ENCODE measurements at regions not wholly inside any gene's neighbourhood (a gene's known extent, or its start where the extent isn't known, plus 50 kb on each side); places are given as distances from the start of the nearest gene placed in this dataset.

DNA sequence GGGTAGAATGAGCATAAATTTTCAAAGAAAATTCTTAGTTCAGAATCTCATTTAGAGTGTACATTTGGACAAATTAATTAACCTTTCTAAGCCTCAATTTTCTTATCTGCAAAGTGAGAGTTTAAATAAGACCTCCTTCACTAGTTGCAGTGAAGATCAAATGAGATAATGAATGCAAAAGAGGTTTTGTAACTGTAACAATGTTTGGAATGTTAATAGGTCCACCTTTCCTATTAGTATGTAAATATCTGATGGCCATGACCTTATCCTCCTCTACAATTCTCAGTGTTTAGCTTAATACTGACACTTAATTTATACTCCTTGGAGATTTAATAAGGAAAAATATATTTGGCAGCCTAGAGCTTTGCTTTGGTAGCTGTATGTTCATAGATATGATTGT, 138.8 kb downstream of the GABRG1 start:
- no peak for DNase-seq (ENCODE audit: low read depth)
- TF ChIP-seq CTCF (conservative IDR thresholded peaks at IDR 0.05; ENCODE audit: low read depth, low read length), result no peak
- no peak overlapping the region for H3K4me3 ChIP-seq (ENCODE audit: low read depth, low read length)

- no peak for DNase-seq (ENCODE audit: low read depth)
- TF ChIP-seq CTCF (conservative IDR thresholded peaks at IDR 0.05; ENCODE audit: low read depth, low read length), result no peak
- no peak overlapping the region for H3K4me3 ChIP-seq (ENCODE audit: low read depth, low read length)
Observed at GRCh38 chr4:45971108-45971507, 152.7 kb downstream of the GABRG1 start.

GRCh38 chr4:45957353-45957752, 166.5 kb downstream of the GABRG1 start:
- no peak for TF ChIP-seq CTCF (conservative IDR thresholded peaks at IDR 0.05; ENCODE audit: low read depth, low read length)
- DNase-seq (ENCODE audit: low read depth), result no peak
- H3K4me3 ChIP-seq (ENCODE audit: low read depth, low read length), result no peak overlapping the region

GRCh38 chr4:45954276-45954675, 169.6 kb downstream of the GABRG1 start:
- H3K4me3 ChIP-seq (ENCODE audit: low read depth, low read length), result no peak overlapping the region
- no peak for DNase-seq (ENCODE audit: low read depth)
- TF ChIP-seq CTCF (conservative IDR thresholded peaks at IDR 0.05; ENCODE audit: low read depth, low read length), result no peak

- no peak for DNase-seq (ENCODE audit: low read depth)
- TF ChIP-seq CTCF (conservative IDR thresholded peaks at IDR 0.05; ENCODE audit: low read depth, low read length), result no peak
- no peak overlapping the region for H3K4me3 ChIP-seq (ENCODE audit: low read depth, low read length)
Observed at GRCh38 chr4:45951153-45951552, 172.7 kb downstream of the GABRG1 start.

- TF ChIP-seq CTCF (conservative IDR thresholded peaks at IDR 0.05; ENCODE audit: low read depth, low read length), result no peak
- no peak overlapping the region for H3K4me3 ChIP-seq (ENCODE audit: low read depth, low read length)
- DNase-seq (ENCODE audit: low read depth), result no peak
Observed at GRCh38 chr4:45946699-45947098, 177.2 kb downstream of the GABRG1 start.

DNA sequence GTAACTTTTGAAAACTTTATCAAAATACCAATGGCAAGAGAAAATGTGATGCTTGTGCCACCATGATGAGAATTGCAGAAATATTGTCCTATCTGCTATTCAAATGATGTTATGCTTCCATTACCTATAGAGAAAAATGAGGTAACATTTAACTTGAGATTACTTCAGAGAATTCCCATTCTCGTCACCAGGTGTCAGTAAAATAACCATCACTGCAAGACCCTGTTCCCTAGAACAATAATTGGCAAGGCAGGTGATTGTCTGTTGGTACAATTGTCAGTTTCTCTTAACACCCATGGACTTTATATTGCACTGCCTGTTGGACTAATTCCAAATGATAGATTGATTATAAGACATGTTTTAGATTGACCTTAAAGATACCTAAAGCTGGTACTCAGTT, 179.9 kb downstream of the GABRG1 start:
- H3K4me3 ChIP-seq (ENCODE audit: low read depth, low read length), result no peak overlapping the region
- peak; percentile 34 for TF ChIP-seq CTCF (conservative IDR thresholded peaks at IDR 0.05; ENCODE audit: low read depth, low read length)
- DNase-seq (ENCODE audit: low read depth), result no peak

Data from epithelial cell of proximal tubule (primary cell).